Liver (tissue), 3 donors: ENCODE measurements at regions not wholly inside any gene's neighbourhood (a gene's known extent, or its start where the extent isn't known, plus 50 kb on each side); places are given as distances from the start of the nearest gene placed in this dataset.

Source experiments
- CTCF ChIP-seq: fragments of 150-350 bp; IDR thresholded peaks from 2 replicates; pipeline ENCODE4 v1.5.1; 2017; ENCODE audit warnings: improper control_type of control experiment, low read depth, low read length; ENCODE audit not compliant: missing input control
- MAX ChIP-seq: IDR thresholded peaks from 2 replicates; pipeline ENCODE4 v1.6.1; 2016; ENCODE audit warnings: antibody characterized with exemption
- SP1 ChIP-seq: IDR thresholded peaks from 2 replicates; pipeline ENCODE4 v1.6.1; 2018; ENCODE audit warnings: antibody characterized with exemption, mild to moderate bottlenecking
- TF ChIP-seq, protein P1 (sequence below): IDR thresholded peaks from 2 replicates; pipeline ENCODE4 v1.6.1; 2016; ENCODE audit warnings: antibody characterized with exemption
- donor health status: healthy.
- donor health status: healthy.

DNA sequence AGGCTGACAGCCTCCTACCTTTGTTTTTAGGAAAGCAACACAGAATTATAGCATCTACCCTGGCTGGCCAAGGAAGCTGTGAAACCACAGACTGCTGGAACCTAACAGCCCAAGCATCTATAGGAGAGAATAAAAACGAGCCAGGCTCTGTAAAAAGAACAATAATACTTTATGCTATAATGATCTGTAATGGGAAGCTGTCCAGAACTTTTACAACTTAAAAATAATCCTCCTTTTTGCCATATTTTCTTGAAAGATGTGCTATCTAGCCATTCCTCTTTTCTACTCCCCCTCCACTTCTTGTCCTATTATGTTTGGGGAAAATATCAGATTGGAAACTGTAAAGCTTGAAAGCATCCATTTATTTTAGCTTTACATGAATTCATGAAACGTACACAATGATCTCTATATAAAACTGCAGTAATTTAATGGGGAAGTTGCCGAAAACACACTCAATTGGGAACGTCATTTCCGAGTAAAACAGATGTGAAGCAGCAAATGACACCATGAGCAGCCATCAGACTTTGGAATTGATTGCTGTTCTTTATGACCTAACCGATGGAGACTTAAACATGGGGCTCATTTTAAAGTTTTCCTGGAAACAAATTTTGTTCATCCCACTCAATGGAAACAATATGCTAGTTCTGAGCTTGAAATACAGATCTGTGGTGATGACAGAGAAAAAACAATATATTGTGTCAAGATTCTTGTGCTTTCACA lies 450.3 kb upstream of the CLINT1 start:
- TF ChIP-seq CTCF (no peak), SP1 (no peak), MAX (no peak)
- TF ChIP-seq, protein P1, sequence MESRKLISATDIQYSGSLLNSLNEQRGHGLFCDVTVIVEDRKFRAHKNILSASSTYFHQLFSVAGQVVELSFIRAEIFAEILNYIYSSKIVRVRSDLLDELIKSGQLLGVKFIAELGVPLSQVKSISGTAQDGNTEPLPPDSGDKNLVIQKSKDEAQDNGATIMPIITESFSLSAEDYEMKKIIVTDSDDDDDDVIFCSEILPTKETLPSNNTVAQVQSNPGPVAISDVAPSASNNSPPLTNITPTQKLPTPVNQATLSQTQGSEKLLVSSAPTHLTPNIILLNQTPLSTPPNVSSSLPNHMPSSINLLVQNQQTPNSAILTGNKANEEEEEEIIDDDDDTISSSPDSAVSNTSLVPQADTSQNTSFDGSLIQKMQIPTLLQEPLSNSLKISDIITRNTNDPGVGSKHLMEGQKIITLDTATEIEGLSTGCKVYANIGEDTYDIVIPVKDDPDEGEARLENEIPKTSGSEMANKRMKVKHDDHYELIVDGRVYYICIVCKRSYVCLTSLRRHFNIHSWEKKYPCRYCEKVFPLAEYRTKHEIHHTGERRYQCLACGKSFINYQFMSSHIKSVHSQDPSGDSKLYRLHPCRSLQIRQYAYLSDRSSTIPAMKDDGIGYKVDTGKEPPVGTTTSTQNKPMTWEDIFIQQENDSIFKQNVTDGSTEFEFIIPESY: no peak
